Rectal smooth muscle tissue (tissue), 1 donor: ENCODE measurements at regions not wholly inside any gene's neighbourhood (a gene's known extent, or its start where the extent isn't known, plus 50 kb on each side); places are given as distances from the start of the nearest gene placed in this dataset.

Source experiments
- H3K27ac ChIP-seq: one replicate; pipeline ENCODE4 v1.7.0; 2013; ENCODE audit warnings: low read depth, low read length, inconsistent platforms
- H3K27me3 ChIP-seq: one replicate; pipeline ENCODE4 v1.7.0; 2013; ENCODE audit warnings: low read length; ENCODE audit not compliant: control insufficient read depth, insufficient read depth
- H3K36me3 ChIP-seq: one replicate; pipeline ENCODE4 v1.7.0; 2013; ENCODE audit warnings: low read length; ENCODE audit not compliant: control insufficient read depth, insufficient read depth
- H3K4me1 ChIP-seq: one replicate; pipeline ENCODE4 v1.7.0; 2013; ENCODE audit warnings: low read length; ENCODE audit not compliant: control insufficient read depth, insufficient read depth
- H3K4me3 ChIP-seq: one replicate; pipeline ENCODE4 v1.7.0; 2013; ENCODE audit warnings: low read length
- H3K9ac ChIP-seq: one replicate; pipeline ENCODE4 v1.7.0; 2013; ENCODE audit warnings: low read length

GRCh38 chr20:61119273-61119672 is 132.8 kb upstream of the CDH4 start:
- Histone ChIP-seq H3K36me3 (no peaks in the 10 kb centered on the region), H3K9ac (no peak overlapping the region), H3K27ac (no peak overlapping the region), H3K4me1 (no peaks in the 10 kb centered on the region), H3K4me3 (no peak overlapping the region), H3K27me3 (no peaks in the 10 kb centered on the region)

- H3K27me3 ChIP-seq, result no peaks in the 10 kb centered on the region
- no peak overlapping the region for H3K9ac ChIP-seq
- no peak overlapping the region for H3K4me3 ChIP-seq
- H3K36me3 ChIP-seq, result no peaks in the 10 kb centered on the region
- H3K4me1 ChIP-seq, result no peaks in the 10 kb centered on the region
- no peak overlapping the region for H3K27ac ChIP-seq
Observed at GRCh38 chr20:61119794-61120410, 132.2 kb upstream of the CDH4 start.

DNA sequence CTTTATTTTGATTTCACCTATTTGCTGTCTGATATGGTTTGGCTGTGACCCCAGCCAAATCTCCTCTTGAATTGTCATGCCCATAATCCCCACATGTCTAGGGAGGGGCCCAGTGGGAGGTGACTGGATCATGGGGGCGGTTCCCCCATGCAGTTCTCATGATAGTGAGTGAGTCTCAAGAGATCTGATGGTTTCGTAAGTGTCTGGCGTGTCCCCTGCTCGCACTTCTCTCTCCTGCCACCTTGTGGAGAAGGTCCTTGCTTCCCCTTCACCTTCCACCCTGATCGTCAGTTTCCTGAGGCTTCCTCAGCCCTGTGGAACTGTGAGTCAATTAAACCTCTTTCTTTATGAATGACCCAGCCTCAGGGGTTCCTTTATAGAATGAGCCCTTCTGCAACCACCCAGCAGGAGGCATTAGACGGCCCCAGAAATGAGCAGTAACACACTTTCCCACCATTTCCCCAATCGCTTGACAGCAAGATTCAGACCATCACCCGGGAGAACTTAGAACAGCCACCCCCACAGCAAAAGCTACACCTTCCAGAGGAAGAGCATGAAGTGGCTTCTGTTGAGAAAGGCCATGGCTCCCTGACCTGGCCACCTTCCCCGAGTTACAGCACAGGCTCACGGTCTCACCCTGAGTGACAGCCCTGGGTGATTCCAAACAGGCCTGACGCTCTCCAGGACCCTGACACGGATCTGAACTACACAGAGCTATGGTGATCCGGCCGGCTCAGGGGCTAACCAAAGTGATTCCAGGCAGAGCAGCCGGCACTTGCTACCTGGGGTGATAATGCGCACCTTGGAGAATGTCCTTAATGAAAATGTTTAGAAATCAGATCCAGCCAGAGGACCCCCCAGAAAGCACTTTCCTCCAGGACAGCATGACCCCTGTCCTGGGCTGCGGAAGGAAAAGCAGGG is 131.2 kb upstream of the CDH4 start:
- Histone ChIP-seq H3K4me1 (no peaks in the 10 kb centered on the region), H3K4me3 (no peak overlapping the region), H3K27me3 (no peaks in the 10 kb centered on the region), H3K9ac (no peak overlapping the region), H3K36me3 (no peaks in the 10 kb centered on the region), H3K27ac (no peak overlapping the region)

DNA sequence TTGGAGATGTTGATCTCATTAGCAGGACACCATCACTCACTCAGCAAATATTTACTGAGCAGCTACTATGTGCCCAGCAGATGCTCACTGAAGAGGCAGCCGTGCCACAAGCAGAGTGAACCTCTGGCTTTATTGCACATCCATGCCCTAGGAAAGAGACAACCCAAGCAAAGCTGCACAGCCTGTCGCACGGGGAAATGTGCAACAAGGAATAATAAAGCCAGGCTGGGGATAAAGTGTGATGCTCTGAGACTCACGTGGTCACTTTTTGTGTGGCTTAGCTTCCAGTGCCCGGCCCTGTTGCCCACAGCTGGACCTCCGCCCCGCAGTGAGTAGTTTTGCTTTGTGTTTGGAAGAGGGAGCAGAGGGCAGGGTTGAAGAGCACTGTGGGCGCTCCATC is 130.4 kb upstream of the CDH4 start:
- H3K4me3 ChIP-seq, result no peak overlapping the region
- H3K27ac ChIP-seq, result no peak overlapping the region
- no peaks in the 10 kb centered on the region for H3K36me3 ChIP-seq
- no peaks in the 10 kb centered on the region for H3K27me3 ChIP-seq
- H3K9ac ChIP-seq, result no peak overlapping the region
- no peaks in the 10 kb centered on the region for H3K4me1 ChIP-seq

DNA sequence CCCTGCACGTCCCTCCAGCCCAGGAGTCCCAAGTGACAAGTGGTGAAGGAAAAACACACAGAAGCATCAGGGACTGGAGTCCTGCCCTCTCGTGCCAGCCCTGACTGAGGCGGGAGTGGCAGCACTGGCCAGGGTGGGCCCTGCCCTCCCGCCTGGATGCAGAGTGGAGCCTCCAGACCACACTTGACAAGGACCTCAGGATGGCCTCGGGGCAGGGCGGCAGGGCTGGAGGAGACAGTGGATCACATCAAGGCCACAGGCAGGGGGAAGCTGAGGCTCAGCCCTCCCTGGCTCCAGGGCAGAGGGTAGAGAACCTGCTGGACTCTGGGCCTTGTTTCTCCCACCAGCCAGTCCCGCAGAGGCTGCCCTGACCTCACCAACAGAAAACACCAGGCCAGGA is 128.8 kb upstream of the CDH4 start:
- no peak overlapping the region for H3K9ac ChIP-seq
- no peaks in the 10 kb centered on the region for H3K27me3 ChIP-seq
- no peaks in the 10 kb centered on the region for H3K36me3 ChIP-seq
- no peak overlapping the region for H3K4me3 ChIP-seq
- H3K4me1 ChIP-seq, result no peaks in the 10 kb centered on the region
- no peak overlapping the region for H3K27ac ChIP-seq

GRCh38 chr20:61123751-61124368 is 128.2 kb upstream of the CDH4 start:
- Histone ChIP-seq H3K9ac (no peak overlapping the region), H3K27me3 (no peaks in the 10 kb centered on the region), H3K27ac (no peak overlapping the region), H3K4me3 (no peak overlapping the region), H3K4me1 (no peaks in the 10 kb centered on the region), H3K36me3 (no peaks in the 10 kb centered on the region)

DNA sequence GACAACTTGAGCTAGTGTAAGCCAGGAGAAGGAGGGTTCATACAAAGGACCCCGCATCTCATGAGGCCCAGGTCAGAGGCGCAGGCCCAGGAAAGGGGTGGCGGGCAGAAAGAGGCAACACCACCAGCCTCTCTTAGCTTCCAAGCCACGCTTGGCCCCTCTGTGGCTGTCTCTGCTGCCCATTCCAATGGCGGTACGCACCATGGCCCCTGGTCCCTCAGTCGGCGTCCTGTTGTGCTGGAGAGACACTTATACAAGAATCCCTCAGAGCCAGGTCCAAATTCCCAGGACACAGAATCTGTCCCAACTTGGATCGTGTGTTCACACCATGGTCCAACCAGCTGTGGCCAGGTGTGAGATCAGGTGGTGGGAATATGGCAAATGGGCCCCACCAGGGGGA is 127.0 kb upstream of the CDH4 start:
- H3K4me3 ChIP-seq, result no peak overlapping the region

DNA sequence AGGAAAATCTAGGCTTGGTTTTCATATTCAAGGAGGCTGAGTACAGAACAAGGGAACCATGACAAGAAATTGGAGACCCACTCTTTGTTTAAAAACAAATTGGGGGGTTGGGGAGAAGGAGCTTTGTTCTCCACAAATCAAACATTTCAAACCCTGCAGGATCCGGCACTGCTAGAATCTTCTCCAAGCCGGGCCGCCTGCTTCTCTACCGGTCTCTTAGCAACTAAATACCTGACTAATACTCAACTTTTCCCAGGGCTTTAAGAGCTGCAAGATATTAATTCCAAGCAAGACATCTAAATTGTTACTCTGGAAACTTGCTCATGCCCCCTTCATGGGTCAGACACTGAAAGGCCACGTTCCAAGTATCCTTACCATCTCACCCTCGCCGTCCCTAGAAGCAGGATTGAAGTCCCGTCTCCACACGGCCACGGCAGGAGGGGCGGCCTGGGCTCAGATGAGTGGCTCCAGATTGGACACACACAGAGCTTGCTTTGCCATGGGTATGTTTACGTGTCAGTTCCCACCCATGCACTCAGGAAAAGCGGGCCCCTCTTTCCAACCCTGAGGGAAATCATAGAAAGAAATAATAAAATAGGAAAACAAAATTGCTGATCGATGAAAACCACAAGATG is 126.4 kb upstream of the CDH4 start:
- H3K36me3 ChIP-seq, result no peaks in the 10 kb centered on the region
- H3K4me1 ChIP-seq, result no peaks in the 10 kb centered on the region
- no peak overlapping the region for H3K27ac ChIP-seq
- H3K9ac ChIP-seq, result no peak overlapping the region
- no peak overlapping the region for H3K4me3 ChIP-seq
- no peaks in the 10 kb centered on the region for H3K27me3 ChIP-seq

More for the DNA sequence above, 127.0 kb upstream of the CDH4 start:
- Histone ChIP-seq H3K27ac (no peak overlapping the region), H3K36me3 (no peaks in the 10 kb centered on the region), H3K4me1 (no peaks in the 10 kb centered on the region), H3K9ac (no peak overlapping the region), H3K27me3 (no peaks in the 10 kb centered on the region)

DNA sequence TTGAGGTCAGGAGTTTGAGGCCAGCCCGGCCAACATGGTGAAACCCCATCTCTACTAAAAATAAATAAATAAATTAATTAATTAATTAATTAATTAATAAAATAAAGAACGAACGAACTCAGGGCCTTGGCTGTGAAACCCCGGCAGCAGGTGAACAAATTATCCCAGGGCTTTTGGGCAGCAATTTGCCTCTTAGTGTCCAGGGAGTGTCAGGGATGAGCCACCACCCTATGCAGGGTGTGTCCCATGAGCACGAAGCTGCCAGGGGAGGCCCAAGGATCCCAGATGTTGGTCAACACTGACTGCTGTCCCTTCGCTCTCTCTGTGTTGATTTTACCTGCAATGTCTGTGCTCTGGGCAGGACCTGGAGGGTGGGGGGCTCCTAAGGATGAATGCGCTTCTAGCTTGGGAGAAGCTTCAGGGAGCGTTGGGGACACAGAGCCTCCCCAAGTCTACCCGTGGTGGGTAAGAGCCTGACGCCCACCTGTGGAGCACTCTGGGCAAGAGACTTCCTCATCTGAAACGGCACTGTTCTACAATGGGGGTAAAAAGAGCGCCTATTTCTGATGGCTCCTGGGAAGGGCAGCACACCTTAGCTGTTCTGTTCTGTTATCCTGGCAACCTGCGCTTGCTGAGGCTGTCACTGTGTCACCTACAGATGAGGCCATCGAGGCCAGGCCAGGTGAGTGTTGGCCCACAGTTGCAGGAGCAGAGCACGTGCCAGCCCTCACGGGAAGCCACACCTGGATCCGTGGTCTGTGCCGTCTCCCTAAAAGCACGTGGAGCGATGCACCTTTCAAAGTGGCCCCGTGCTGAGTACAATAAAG is 125.5 kb upstream of the CDH4 start:
- H3K9ac ChIP-seq, result no peak overlapping the region

DNA sequence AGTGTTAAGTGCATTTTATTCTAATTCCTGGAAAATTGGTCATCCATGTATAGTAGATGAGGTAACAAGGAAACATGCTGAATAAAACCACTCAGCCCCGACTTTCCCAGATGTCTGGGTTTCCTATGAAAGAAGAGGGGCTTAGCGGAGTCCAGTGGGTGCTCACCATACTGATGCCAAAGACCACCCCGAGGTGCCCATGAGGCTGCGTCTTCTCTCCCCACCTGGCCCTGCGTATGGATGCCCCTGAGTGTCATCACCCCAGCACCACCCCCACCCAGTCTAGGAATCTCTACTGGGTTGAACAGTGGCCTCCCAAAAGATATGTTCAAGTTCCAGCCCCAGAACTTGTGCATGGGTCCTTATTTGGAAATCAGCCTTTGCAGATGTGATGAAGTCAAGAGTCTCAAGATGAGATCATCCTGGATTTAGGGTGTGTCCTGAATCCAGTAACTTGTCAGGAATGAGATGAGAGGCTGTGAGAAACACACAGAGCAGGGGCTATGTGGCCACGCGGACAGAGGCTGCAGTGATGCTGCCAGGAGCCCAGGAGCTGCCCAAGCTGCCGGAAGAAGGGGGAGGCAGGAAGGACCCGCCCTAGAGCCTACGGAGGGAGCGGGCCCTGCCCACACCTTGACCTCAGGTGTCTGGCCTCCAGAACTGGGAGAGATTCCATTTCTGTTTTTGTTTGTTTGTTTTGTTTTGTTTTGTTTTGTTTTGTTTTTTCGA is 124.6 kb upstream of the CDH4 start:
- H3K36me3 ChIP-seq, result no peaks in the 10 kb centered on the region
- no peak overlapping the region for H3K27ac ChIP-seq
- H3K9ac ChIP-seq, result no peak overlapping the region
- no peaks in the 10 kb centered on the region for H3K4me1 ChIP-seq
- H3K27me3 ChIP-seq, result no peaks in the 10 kb centered on the region
- no peak overlapping the region for H3K4me3 ChIP-seq

More for the DNA sequence above, 125.5 kb upstream of the CDH4 start:
- Histone ChIP-seq H3K27me3 (no peaks in the 10 kb centered on the region), H3K4me1 (no peaks in the 10 kb centered on the region), H3K4me3 (no peak overlapping the region), H3K36me3 (no peaks in the 10 kb centered on the region), H3K27ac (no peak overlapping the region)

DNA sequence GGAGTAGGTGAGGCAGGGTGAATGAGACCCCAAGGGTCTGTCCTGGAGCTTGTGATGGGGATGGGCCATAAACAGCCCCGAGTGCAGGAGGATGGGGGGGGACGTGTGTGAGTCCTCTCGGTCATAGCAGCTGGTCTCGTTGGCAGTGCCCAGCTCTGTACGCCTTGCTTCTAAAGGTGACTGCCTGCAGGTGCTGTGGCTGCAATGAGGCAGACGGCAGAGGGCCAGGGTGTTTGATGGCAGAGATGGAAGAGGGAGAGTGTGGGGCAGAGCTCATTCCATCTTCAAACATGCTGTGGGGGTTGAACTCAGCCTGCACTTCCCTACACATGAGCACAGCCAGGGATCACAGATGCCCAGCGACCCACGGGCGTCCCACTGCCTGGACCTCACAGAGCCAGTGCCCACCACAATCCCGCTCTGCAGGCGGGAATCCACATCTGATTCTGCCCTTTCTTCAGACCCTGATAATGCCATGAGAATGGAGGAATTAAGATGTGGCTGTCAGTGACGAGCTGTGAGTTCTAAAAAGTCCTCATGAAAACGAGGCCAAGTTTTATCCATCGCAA is 123.3 kb upstream of the CDH4 start:
- Histone ChIP-seq H3K4me1 (no peaks in the 10 kb centered on the region), H3K36me3 (no peaks in the 10 kb centered on the region), H3K27me3 (no peaks in the 10 kb centered on the region), H3K9ac (no peak overlapping the region), H3K4me3 (no peak overlapping the region), H3K27ac (no peak overlapping the region)
